Testis (tissue), 2 donors: ENCODE measurements at regions not wholly inside any gene's neighbourhood (a gene's known extent, or its start where the extent isn't known, plus 50 kb on each side); places are given as distances from the start of the nearest gene placed in this dataset.

ENCODE experiments used
- DNase-seq: peaks from one replicate; pipeline ENCODE4 v3.0.0-alpha.2; 2019
- H3K27ac ChIP-seq, 2 donors: fragments of 200-600 bp; sonication (generic); one replicate each; pipeline ENCODE4 v1.5.1; 2019
- H3K27me3 ChIP-seq: fragments of 200-600 bp; sonication (generic); one replicate; pipeline ENCODE4 v1.5.1; 2019
- H3K36me3 ChIP-seq: fragments of 200-600 bp; sonication (generic); one replicate; pipeline ENCODE4 v1.5.1; 2017; ENCODE audit warnings: low read depth; ENCODE audit errors: missing control alignments
- H3K4me1 ChIP-seq: fragments of 200-600 bp; sonication (generic); one replicate; pipeline ENCODE4 v1.5.1; 2019
- H3K4me3 ChIP-seq, 2 donors: fragments of 200-600 bp; sonication (generic); one replicate each; pipeline ENCODE4 v1.5.1; 2017 to 2019
- H3K9me3 ChIP-seq: fragments of 200-600 bp; sonication (generic); one replicate; pipeline ENCODE4 v1.5.1; 2017
- CTCF ChIP-seq, 3 experiments: fragments of 450-650 bp in 2 of 3; fragments of 200-600 bp in 1 of 3; sonication (generic) in 1 of 3; IDR thresholded peaks; one replicate each; pipeline ENCODE4 v1.5.1; 2016 to 2019; ENCODE audit warnings: antibody characterized with exemption in 3 of 3, mild to moderate bottlenecking in 2 of 3, moderate library complexity in 1 of 3
- POLR2A ChIP-seq: fragments of 450-650 bp; IDR thresholded peaks from one replicate; pipeline ENCODE4 v1.6.1; 2017; ENCODE audit warnings: antibody characterized with exemption, mild to moderate bottlenecking, moderate library complexity
- WGBS, 2 donors: methylation state at CpG; one replicate each; pipeline ENCODE4 v1.1.5; 2018; 5-methylcytosine and 5-hydroxymethylcytosine counted together
- intact Hi-C: fragments of 100-400 bp; cut with DNase I; formaldehyde crosslinking; loops from one replicate; pipeline ENCODE4 v1.15.1; 2023; ENCODE audit warnings: low total_unique reads

GRCh38 chr1:82511441-82511840 lies 710.7 kb downstream of the ADGRL2 start:
- no peak for TF ChIP-seq POLR2A
- TF ChIP-seq CTCF (IDR thresholded peaks at IDR 0.05), result no peak
- Histone ChIP-seq H3K9me3 (no peaks in the 10 kb centered on the region), H3K27me3 (no peaks in the 10 kb centered on the region), H3K4me1 (no peaks in the 10 kb centered on the region), H3K36me3 (no peaks in the 10 kb centered on the region), H3K27ac (no peak overlapping the region), H3K4me3 (no peak overlapping the region)
- intact Hi-C loops, result no loop called here
- no peak for DNase-seq

GRCh38 chr1:82510431-82510830 lies 709.7 kb downstream of the ADGRL2 start:
- H3K36me3 ChIP-seq, result no peaks in the 10 kb centered on the region
- intact Hi-C loops, result no loop called here
- 40 to 82% methylated on average over 2 of the region's 2 CpGs for WGBS, 2 donors

GRCh38 chr1:82507011-82507410 lies 706.3 kb downstream of the ADGRL2 start:
- Histone ChIP-seq H3K4me3 (no peak overlapping the region), H3K9me3 (no peaks in the 10 kb centered on the region), H3K27me3 (no peaks in the 10 kb centered on the region), H3K4me1 (no peaks in the 10 kb centered on the region), H3K36me3 (no peaks in the 10 kb centered on the region), H3K27ac (no peak overlapping the region)
- 59 to 82% methylated on average over 1 of the region's 1 CpG for WGBS, 2 donors
- no peak for DNase-seq
- TF ChIP-seq CTCF (IDR thresholded peaks at IDR 0.05) (no peak), POLR2A (no peak)
- intact Hi-C loops, result no loop called here

More at GRCh38 chr1:82510431-82510830, 709.7 kb downstream of the ADGRL2 start:
- TF ChIP-seq POLR2A (no peak), CTCF (IDR thresholded peaks at IDR 0.05) (no peak)
- no peak for DNase-seq
- H3K4me3 ChIP-seq, result no peak overlapping the region
- no peaks in the 10 kb centered on the region for H3K4me1 ChIP-seq
- H3K27me3 ChIP-seq, result no peaks in the 10 kb centered on the region
- H3K27ac ChIP-seq, result no peak overlapping the region
- H3K9me3 ChIP-seq, result no peaks in the 10 kb centered on the region

GRCh38 chr1:82503822-82504221 lies 703.1 kb downstream of the ADGRL2 start:
- intact Hi-C loops, result no loop called here
- Histone ChIP-seq H3K36me3 (no peaks in the 10 kb centered on the region), H3K4me1 (no peaks in the 10 kb centered on the region), H3K4me3 (no peak overlapping the region), H3K27ac (no peak overlapping the region), H3K27me3 (no peaks in the 10 kb centered on the region), H3K9me3 (no peaks in the 10 kb centered on the region)
- WGBS, 2 donors, result 87 to 92% methylated on average over 1 of the region's 1 CpG
- DNase-seq, result no peak
- TF ChIP-seq CTCF (IDR thresholded peaks at IDR 0.05), result no peak
- no peak for TF ChIP-seq POLR2A

GRCh38 chr1:82499022-82499421 lies 698.3 kb downstream of the ADGRL2 start:
- H3K27me3 ChIP-seq, result no peaks in the 10 kb centered on the region
- no peaks in the 10 kb centered on the region for H3K36me3 ChIP-seq
- DNase-seq, result no peak
- H3K9me3 ChIP-seq, result no peaks in the 10 kb centered on the region
- H3K4me1 ChIP-seq, result no peaks in the 10 kb centered on the region
- no peak overlapping the region for H3K4me3 ChIP-seq
- TF ChIP-seq POLR2A (no peak), CTCF (IDR thresholded peaks at IDR 0.05) (no peak)
- no peak overlapping the region for H3K27ac ChIP-seq
- intact Hi-C loops, result no loop called here
